ENCODE measurements at regions not wholly inside any gene's neighbourhood (a gene's known extent, or its start where the extent isn't known, plus 50 kb on each side); places are given as distances from the start of the nearest gene placed in this dataset.

GRCh38 chr12:90166671-90167070, 458.0 kb upstream of the ATP2B1 start:
- TF ChIP-seq POLR2AphosphoS5 (IDR thresholded peaks at IDR 0.05; ENCODE audit: low read depth, low read length) = no peak
- no peak for TF ChIP-seq POLR2A (IDR thresholded peaks at IDR 0.05; ENCODE audit: low read depth, low read length)
